Body of pancreas (tissue), 4 donors: ENCODE measurements at regions not wholly inside any gene's neighbourhood (a gene's known extent, or its start where the extent isn't known, plus 50 kb on each side); places are given as distances from the start of the nearest gene placed in this dataset.

Source experiments
- CTCF ChIP-seq, 7 experiments: fragments of 450-650 bp in 4 of 7; fragments of 200-600 bp in 3 of 7; sonication (generic) in 3 of 7; IDR thresholded peaks; one replicate each; pipeline ENCODE4 v1.5.1; 2016 to 2019; ENCODE audit warnings: antibody characterized with exemption in 7 of 7
- POLR2A ChIP-seq, 3 donors: fragments of 450-650 bp; IDR thresholded peaks; one replicate each; pipeline ENCODE4 v1.6.1; 2016; ENCODE audit warnings: antibody characterized with exemption in 3 of 3, mild to moderate bottlenecking in 2 of 3

DNA sequence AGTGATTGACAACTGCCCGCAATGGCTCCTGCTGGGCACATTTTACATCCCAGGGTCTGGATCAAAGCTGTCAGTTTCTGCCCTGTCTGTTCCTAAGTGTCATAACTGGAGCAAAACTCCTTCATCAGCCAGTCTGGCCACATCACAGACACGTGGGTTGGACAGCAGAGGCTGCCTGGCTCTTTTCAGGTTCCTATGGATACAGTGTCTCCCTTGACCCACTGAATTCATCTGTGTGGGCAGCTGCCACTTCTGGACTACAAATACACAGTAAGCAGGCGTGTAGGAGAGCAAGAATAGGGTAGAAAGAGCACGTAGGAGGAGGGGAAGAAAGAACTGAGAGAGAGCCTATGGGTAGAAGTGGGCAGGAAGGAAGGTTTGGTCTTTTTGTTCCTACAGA lies 238.0 kb downstream of the ENC1 start:
- no peak for TF ChIP-seq CTCF (IDR thresholded peaks at IDR 0.05)
- TF ChIP-seq POLR2A (IDR thresholded peaks at IDR 0.05) = no peak
